ENCODE measurements at regions not wholly inside any gene's neighbourhood (a gene's known extent, or its start where the extent isn't known, plus 50 kb on each side); places are given as distances from the start of the nearest gene placed in this dataset.

DNA sequence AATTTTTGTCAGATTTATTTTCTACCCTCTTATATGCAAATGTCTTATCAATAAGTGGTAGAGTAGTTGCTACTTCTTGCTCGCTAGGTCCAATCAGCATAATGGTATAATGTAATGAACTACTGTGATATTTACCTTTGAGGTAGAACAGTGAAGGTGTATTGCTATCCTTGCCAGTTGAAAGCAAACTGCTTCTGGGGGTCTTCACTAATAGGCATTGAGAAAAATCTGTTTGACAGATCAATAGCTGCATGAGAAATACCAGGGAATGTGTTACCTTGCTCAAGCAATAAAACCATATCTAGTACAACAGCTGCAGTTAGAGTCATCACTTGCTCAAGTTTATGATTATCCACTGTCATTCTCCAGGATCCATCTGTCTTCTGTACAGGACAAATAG, 50.1 kb upstream of the EFEMP1 start:
- no peak for DNase-seq

DNA sequence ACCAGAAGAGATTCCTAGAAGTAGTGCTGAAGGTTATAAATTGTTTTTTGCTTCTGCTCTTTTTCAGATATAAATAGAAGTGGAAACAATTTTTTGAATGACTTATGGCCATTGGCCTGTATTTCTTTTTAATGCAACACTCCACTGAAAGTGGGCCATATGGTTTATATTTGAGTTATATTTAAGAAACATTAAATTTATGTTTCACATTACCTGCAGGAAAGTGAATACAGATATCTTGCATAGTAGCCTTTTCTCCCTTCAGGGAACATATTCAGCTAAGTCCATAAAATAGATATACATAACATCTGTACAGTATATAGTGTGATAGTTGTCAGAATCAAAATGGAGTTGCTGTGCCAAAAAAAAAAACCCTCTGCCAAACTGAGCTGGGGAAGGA, 53.1 kb upstream of the EFEMP1 start:
- DNase-seq, result no peak

DNA sequence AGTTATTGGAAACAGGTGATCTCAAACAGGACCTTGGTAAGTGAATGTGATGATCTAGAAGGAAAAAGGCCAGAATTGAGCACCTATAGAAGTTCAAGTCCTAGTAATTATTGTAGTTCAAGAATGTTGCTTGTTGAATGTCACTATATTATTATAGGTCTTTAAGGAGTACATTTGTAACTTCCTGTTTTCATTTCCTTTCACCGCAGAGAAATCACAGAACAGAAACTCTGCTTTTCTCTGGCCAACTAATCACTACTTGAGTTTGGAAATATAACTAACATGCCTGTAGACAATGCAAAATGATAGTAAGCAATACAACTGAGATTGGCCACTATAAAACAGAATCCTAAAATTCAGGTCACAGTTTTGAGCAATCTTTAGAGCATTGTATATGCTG, 61.8 kb upstream of the EFEMP1 start:
- no peak for DNase-seq

DNA sequence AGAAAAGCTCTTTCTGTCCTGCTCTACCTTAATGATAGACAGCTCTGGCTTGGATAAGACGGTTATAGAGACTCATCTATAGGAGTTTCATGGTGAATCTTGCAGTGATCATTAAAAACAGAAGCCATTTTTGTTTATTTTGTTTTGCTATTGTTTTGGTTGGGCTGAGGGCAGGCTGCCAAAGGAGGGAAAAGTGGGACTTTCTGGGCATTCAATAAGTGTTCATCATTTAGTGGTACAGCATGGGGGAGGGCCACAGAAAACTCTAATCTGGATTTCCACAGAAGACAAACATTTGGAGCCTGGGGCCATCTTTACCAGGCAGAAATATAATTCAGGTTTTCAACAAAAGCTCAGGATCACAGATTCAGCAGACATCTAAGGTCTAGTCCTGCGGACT, 62.4 kb upstream of the EFEMP1 start:
- no peak for DNase-seq

DNA sequence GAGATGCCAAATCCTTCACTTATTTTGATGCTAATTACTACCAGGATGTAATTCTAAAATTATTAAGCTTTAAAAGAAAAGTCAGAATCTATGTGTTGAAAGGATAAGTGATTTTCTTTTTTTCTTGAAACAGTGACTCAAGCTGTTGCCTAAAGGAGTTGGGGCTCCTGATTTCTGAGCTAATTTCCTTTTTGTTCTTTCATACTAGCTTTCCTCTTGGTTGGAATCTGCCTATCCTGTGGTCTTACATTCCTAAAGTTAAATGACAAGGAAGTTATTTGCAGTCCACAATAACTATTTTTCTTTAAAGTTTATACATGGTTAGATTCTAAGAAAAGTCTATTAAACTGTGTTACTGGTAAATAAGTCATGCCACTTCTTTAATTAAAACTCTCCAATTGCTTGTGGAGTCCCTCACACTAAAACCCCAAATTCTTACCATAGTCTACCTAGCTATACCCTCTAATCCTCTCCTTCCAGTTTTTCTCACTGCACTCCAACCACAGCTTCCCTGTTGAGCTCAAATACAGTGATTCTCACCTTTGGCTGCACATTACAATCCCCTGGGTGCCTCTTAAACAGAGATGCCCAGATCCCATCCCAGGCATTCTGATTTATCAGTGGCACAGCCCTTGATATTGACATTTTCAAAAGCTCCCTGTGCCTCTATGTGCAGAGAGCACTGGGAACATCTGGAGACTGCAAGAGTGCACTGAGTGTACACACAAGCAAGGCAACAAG, 63.3 kb upstream of the EFEMP1 start:
- DNase-seq, result no peak

DNA sequence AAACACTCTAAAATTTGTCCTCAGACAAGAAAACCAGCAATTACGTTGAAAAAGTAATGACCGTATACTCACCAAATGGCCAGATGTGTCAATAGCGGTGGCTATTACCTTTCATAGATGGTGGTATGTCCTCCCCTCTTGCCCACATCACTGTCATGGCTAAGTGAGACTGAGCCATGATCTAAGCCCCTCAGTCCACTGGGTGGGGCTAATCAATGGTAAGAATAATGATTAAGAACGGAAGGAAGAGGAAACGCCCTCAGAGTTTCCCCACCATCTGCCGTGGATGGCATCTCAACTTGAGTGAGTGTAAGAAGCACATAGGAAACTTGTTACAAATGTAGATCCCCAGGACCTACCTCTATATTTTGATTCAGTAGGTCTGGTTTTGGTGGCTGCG, 65.8 kb upstream of the EFEMP1 start:
- no peak for DNase-seq

DNA sequence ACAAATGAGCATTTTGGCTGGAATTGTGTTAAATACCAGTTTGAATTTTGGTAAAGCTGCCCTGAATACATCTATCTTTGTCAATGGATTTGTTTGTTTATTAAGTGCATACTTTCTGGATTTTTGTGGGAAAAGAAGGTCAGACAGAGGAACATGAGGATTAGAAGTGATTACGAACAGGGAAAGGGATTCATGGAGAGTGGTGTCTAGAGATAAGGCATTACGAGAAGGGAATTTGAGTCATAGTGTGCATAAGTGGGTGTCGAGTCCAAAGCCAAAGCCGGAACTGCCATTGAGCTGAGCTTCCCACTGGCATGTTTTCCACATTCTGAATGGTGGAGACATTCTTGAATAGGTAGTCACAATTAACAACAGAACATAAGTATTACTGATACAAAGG, 68.9 kb upstream of the EFEMP1 start:
- DNase-seq, result peak; percentile 77

DNA sequence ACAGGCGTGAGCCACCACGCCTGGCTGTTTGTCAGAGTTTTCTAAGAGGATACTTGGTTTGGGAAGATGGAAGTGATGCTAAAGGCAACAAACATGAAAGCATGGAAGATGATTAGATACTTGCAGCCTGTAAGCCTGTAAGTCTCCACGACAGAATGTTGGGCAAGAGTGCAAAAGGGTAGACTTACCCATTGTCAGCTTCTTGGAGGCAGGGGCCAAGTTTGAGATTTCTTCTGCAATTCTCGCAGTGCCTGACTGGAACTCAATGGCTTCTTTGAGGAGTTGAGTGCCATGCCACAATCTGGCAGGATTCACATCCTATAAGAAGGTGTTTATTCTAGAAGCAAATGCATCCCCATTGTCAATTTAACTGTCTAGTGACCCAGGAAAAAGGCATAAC, 70.1 kb upstream of the EFEMP1 start:
- no peak for DNase-seq

DNA sequence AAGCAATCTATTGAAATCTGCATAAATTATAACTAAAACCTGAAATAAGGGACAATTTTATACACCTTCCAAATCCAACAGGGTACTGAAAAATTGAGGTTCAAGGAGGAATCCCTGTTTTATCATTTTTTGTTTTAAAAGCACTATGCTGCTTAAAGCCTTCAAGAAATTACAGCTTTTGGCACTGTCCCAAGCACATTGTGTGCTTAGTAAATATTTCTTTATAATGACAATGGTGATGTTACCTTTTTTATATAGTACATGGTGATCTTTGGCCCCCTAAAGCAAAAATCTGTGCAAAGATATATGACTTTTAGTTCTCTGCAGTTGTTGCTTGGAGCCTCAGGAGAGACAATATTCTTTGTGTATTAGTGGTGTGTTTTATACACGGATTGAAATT, 71.6 kb upstream of the EFEMP1 start:
- no peak for DNase-seq

DNA sequence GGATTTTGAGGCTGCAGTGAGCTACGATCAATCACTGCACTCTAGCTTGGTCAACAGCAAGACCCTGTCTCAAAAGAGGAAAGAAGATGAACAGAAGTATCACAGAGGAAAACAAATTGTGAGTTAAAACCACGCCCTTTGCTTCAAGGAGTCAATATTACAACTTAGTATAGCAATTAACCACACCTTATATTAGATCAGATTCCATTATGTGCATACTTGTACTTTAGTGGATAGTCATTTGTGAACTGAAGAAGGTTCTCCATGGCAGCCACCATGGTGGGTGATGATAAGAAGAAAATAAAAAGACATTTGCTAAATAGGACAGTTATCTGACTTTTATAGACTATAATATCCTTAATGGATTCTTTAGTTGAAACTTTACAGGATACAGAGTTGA, 72.3 kb upstream of the EFEMP1 start:
- no peak for DNase-seq

DNA sequence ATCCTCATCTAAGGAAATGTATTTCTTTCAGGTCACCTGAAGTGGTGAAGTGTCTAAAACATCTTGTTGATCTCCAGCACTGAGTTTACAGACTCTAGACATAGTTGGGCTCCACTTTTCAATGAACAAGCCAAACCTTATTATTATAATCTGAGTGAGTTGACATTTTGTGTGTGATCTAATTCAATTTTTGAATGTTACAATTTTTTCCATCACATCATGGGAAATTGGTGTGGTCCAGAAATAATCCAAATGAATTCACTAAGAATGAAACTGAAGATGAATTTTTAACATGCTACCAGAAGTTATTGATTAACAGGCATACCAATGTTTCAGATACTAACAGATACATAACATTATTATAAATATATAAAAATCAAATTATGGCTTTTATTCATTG, 75.6 kb upstream of the EFEMP1 start:
- no peak for DNase-seq

DNA sequence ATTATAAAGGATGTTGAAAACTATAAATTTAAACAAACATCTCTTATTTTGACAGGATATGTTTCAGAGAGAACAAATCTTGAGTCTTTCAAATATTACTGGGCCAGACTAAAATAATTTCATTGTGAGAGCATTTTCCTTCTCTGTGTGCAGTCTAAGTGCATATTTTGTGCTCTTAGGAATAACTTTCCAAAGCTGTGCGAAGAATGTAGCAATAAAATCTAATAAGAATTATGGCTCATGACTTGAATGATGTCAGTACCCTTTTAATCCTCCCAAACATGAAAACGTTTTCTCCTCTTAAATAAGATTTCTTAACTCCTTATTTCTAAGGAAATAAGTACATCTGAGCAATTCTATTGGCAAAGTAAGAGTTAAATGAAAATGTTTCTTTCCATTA, 76.2 kb upstream of the EFEMP1 start:
- DNase-seq, result no peak

DNA sequence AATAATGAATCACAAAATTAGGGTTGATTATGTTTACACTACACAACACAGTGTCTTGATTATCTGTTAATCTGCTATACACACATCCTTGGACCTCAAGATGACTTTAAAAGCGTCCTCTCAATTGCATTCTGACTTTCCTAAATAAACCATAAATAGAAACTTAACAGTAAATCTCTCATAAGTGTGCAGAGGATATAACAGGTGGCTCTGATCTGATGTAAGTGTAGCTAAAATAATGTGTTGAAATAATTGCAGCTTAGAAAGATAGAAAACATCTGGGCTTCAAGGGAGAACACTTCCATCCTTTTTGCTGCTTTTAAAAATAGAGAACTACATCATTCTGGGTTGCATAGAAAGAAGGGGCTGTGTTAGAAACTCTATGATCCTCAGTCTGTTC, 78.4 kb upstream of the EFEMP1 start:
- no peak for DNase-seq

DNA sequence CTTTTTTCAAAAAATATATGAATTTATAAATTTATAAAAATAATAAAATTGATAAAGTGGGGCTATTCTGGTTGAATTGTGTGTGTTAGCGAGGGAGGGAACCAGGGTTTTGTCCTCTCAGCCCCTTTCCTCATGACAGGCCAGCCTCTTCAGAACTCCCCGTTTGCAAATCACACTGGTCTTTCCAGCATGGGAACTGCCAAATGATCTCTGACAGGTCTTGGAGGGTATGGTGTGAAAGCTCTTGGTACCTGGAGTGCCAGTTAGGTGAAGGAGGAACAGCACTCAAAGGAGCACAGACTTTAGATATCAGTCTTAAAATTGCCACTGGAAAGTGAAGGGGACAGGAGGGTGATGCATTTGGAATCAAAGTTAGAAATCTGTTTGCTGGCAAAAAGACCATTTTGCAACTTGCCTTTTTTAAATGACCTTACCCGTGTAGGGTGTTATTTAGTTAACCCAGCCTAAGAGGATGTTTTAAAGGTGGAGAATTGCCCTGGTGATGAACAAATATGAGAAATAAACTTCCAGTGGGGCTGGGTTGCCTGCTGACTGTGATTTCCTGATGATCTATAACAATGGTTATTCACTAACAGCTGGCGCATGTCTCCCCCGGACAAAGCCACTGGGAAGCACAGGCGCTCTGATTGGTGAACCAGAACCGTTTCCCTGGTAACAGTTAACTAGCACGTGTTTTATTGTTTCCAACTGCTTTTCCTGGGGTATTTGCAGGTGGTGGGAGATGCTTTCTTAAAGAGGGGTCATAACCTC, 85.3 kb upstream of the EFEMP1 start:
- peak; percentile 62 for DNase-seq

DNA sequence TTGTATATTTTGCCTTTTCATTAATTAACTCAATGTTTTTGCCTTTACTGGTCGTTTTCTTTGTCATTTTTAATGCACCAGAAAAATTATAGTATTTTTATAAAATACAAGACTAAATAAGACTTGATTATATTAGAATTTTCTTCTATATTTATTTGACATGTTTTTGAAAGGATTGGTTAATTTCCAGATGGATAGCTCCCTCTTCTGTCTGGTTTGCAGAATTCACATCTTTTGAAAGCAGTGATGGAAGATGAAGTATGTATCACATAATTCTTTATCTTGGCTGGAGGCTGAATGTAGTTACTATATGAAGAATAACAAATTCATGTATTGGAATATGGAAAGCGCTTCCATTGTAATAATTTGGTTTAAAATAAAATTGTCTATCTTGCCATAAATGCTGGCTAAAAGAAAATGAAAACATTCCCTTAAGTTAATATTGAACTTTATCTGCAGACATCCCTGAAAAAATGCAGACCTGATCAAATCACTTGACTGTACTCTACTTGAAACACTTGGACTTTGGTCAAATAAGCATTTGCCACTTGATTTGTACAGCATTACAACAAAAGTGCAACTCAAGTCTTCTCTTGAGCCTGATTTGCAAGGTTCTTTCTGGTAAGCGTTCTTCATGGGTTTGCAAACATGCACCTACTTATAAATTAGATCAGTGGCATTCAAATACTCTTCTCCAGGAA, 86.3 kb upstream of the EFEMP1 start:
- DNase-seq, result no peak

DNA sequence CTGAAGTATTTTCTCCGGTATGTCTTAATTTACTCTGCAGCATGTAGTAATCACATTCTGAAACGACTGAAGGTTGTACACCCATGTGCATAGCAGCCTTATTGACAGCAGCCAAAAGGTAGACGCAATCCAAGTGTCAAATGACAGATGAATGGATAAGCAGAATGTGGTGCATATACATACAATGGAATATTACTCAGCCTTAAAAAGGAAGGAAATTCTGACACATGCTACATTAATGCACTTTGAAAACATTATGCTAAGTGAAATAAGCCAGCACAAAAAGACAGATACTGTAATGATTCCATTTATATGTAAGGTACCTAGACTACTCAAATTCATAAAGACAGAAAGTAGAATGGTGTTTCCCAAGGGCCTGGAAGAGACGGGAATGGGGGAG, 88.0 kb upstream of the EFEMP1 start:
- DNase-seq, result no peak

DNA sequence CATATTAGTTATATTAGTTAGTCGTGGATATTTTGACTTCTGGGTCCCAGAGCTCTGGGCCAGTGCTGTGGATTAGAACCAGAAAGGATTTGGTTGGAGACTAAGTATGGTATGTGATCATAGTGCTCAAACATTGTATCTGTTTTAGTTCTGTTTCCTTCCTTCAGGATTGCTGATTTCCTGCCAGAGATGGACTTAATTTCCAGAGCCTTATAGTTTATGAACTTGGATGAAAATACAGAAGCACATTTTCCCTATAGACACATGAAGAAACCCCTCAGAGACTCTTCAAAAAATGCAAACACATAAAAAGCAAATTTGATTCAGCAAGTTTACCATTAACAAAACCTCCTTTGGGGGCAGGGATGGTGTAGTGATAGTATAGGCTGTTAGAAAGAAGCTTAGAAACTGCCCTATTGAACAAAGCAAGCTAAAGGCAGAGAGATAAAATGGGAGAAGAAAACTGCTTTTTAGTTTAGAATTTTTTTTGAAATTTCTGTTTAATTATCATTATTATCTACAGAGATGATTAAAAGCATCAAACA, 88.7 kb upstream of the EFEMP1 start:
- no peak for DNase-seq

DNA sequence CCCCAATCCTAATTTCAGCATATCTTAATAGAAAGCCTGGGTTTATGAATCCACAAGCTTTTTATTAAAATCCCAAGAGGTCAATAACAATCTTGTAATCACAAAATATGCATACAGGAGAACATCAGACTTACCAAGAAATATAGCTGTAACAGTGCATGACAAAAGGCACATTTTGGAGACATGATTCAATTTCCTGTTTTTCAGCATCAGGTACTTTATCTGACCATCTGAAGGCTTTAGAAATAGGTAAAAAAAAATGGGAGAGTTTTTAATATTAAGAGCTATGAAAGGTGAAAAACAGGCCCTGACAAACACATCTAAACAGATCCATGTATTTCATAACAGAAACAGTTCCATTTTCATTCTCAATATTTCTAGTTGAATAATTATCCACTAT, 89.9 kb upstream of the EFEMP1 start:
- DNase-seq, result no peak

DNA sequence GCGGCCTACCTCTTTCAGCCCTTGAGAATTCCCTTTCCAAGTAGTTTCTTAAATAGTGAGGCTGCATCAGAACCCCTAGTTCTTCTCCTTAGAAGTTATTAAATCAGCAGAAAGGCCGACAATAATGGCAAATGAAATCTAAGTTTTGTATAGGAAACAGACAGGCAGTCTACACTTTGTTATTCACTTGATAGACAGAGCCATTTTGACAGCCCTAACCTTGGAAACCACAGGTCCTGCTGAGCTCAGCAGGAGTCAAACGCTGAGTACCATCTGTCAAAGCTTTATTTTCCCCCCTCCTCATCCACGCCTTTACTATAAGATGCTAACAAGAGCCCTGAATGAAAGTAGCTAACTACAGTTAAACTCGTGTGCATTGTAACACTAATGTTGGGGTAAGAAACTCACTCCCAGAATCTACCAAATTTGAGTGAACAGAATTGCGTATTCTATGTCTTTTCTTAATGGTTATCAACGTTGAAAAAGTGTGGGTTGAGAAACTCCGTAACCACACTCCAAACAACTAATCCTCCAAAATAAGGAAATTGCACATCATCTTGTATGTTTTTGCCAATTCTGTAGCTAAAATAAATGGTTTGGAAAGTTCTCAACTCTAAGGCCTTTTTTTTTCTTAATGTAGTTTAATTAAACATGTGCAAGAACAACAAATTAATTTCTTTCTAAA, 90.6 kb upstream of the EFEMP1 start:
- DNase-seq, result no peak

DNA sequence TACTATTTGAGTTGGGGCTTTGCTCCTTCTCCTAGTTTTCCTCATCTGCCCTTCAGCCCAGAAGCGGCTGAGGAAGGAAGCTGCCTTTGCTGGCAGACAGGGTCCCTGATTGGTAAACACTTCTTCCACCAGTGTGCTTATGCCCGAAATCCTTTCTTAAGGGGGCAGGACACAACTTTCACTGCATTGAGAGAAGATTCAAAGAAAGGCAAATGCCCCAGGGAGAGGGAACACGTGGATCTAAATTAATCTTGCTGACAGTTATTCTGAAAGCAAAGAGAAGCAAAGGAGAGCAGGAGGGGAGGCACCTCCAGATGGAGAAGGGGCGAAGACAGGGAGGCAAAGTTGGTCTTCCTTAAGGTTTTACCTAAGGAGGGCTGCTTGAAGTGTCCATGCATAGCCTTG, 92.1 kb upstream of the EFEMP1 start:
- DNase-seq, result no peak

DNA sequence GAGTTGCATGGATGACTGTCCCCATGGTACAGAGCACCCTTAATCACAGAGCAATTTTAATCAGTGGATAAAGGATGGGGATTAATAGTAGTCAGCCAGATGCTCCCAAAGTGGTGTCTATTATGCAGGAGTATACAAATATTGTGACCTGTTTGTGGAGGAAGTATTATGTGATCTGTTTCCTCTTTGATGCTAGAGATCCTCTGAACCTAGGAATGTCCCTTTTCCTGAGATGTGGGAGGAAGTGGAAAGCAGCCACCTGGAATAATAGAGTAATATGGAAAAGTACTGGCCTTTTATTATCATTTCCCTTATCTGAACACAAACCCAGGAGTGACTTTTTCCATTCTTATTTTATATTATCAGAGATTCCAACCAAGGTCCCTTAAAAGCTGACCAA, 94.2 kb upstream of the EFEMP1 start:
- no peak for DNase-seq

DNA sequence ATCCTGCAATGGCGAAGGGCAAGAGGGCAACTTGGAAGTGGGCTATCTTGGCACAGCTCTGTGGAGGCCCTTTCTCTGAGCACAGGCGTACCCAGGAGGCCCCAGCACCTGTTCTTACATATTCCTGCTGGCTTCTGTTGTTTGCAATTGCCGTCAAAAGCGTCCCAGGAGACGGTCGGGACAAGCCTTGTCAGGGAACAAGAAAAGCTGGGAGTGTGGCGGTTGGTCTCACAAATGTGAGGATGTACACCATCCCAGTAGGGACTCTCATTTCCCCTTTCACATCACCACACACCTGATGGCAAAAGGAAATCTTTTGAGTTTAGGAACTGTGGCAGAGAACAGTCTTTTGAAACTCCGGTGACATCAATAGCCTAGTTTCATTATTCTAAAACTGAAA, 94.7 kb upstream of the EFEMP1 start:
- DNase-seq, result no peak

DNA sequence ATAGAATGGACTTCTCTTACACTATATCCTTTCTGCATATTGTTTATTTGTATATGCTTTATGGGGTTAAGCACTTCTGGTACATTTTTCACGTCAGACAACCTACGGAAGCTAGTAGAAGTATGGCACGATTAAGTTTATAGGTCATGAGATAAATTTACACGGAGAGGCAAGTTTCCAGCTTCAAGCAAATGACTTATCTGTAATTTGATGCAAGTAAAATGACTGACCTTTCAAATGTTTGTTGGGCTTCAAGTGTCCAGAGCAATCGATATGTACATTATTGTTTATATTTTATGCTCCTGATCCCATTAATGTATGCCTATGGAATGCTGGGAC, 97.5 kb upstream of the EFEMP1 start:
- DNase-seq, result no peak

All from islet precursor cell (in vitro differentiated cells).